Gastroesophageal sphincter (tissue), 3 donors: ENCODE measurements at regions not wholly inside any gene's neighbourhood (a gene's known extent, or its start where the extent isn't known, plus 50 kb on each side); places are given as distances from the start of the nearest gene placed in this dataset.

Experiments used
- CTCF ChIP-seq, 4 experiments: fragments of 200-600 bp in 2 of 4; fragments of 450-650 bp in 2 of 4; sonication (generic) in 1 of 4; IDR thresholded peaks; one replicate each; pipeline ENCODE4 v1.5.1; 2017 to 2019; ENCODE audit warnings: antibody characterized with exemption in 4 of 4, mild to moderate bottlenecking in 2 of 4, moderate library complexity in 2 of 4
- EP300 ChIP-seq: sonication (generic); formaldehyde crosslinking; IDR thresholded peaks from one replicate; pipeline ENCODE4 v1.6.1; 2017; ENCODE audit warnings: antibody characterized with exemption, mild to moderate bottlenecking
- POLR2A ChIP-seq, 2 donors: fragments of 450-650 bp; IDR thresholded peaks; one replicate each; pipeline ENCODE4 v1.6.1; 2017; ENCODE audit warnings: antibody characterized with exemption in 2 of 2, mild to moderate bottlenecking in 2 of 2, moderate library complexity in 1 of 2
- POLR2AphosphoS5 ChIP-seq: sonication (generic); formaldehyde crosslinking; IDR thresholded peaks from one replicate; pipeline ENCODE4 v1.6.1; 2017; ENCODE audit warnings: antibody characterized with exemption

GRCh38 chr1:63127376-63127775, 195.0 kb upstream of the FOXD3 start:
- TF ChIP-seq CTCF (IDR thresholded peaks at IDR 0.05): no peak
- TF ChIP-seq EP300: no peak
- TF ChIP-seq POLR2AphosphoS5: no peak
- TF ChIP-seq POLR2A (IDR thresholded peaks at IDR 0.05): no peak
